IMR-90 (cell line): ENCODE measurements at regions not wholly inside any gene's neighbourhood (a gene's known extent, or its start where the extent isn't known, plus 50 kb on each side); places are given as distances from the start of the nearest gene placed in this dataset.

Source experiments
- ATAC-seq: fragments of 200-7000 bp; cut with Tn5 transposase; 2 replicates; pipeline ENCODE4 v1.9.1; 2020; ENCODE audit warnings: low read depth, mild to moderate bottlenecking, moderate library complexity
- BruUV-seq: library from RNA; stranded (reverse); fragments of 400-500 nt; replicated peaks from 2 replicates; lab custom pipeline; 2021; lab: Mats Ljungman, UMichigan
- CTCF ChIA-PET: fragments of 300-600 bp; formaldehyde crosslinking; extraction: SDS; loops from one replicate; lab custom pipeline; 2021; ENCODE audit warnings: antibody characterized with exemption; lab: Yijun Ruan, JAX
- POLR2A ChIA-PET: fragments of 300-600 bp; sonication (Branson Sonifier 250); formaldehyde crosslinking; loops from one replicate; lab custom pipeline; 2022; ENCODE audit warnings: antibody characterized with exemption; ENCODE audit not compliant: unreplicated experiment; lab: Charles Lee
- DNase-seq: peaks from one replicate; pipeline ENCODE4 v3.0.0; 2013
- H2AFZ ChIP-seq: replicated peaks from 2 replicates; pipeline ENCODE3; 2013; ENCODE audit warnings: low read length, mild to moderate bottlenecking; ENCODE audit not compliant: poor library complexity
- H2AK5ac ChIP-seq: 2 replicates; pipeline ENCODE4 v1.6.1; 2013; ENCODE audit warnings: low read depth, low read length, inconsistent platforms
- H2AK9ac ChIP-seq: replicated peaks from 2 replicates; pipeline ENCODE3; 2013; ENCODE audit warnings: mild to moderate bottlenecking, low read depth, low read length, moderate library complexity; ENCODE audit not compliant: poor library complexity
- H2BK120ac ChIP-seq: 2 replicates; pipeline ENCODE4 v1.6.1; 2013; ENCODE audit warnings: low read depth, low read length, inconsistent platforms
- H2BK15ac ChIP-seq: 3 replicates; pipeline ENCODE4 v1.6.1; 2013; ENCODE audit warnings: low read depth, low read length, inconsistent platforms
- H2BK20ac ChIP-seq: 2 replicates; pipeline ENCODE4 v1.6.1; 2013; ENCODE audit warnings: low read depth, mild to moderate bottlenecking, inconsistent platforms, low read length, moderate library complexity
- H2BK5ac ChIP-seq: 2 replicates; pipeline ENCODE4 v1.6.1; 2013; ENCODE audit warnings: mild to moderate bottlenecking, low read depth, low read length, inconsistent platforms; ENCODE audit not compliant: poor library complexity, severe bottlenecking
- H3K14ac ChIP-seq: replicated peaks from 2 replicates; pipeline ENCODE4 v1.6.1; 2013; ENCODE audit warnings: low read depth, low read length, inconsistent platforms
- H3K18ac ChIP-seq: 2 replicates; pipeline ENCODE4 v1.6.1; 2013; ENCODE audit warnings: low read depth, low read length, control low read depth
- H3K23ac ChIP-seq: 2 replicates; pipeline ENCODE4 v1.6.1; 2013; ENCODE audit warnings: low read depth, low read length, inconsistent platforms
- H3K27ac ChIP-seq: 2 replicates; pipeline ENCODE4 v1.5.1; 2013; ENCODE audit warnings: mild to moderate bottlenecking, control low read depth, low read length; ENCODE audit not compliant: insufficient read depth
- H3K27me3 ChIP-seq: 2 replicates; pipeline ENCODE4 v1.6.1; 2013; ENCODE audit warnings: low read length; ENCODE audit not compliant: control insufficient read depth, insufficient read depth
- H3K36me3 ChIP-seq: 2 replicates; pipeline ENCODE4 v1.6.1; 2013; ENCODE audit warnings: low read length, mixed read lengths; ENCODE audit not compliant: control insufficient read depth, insufficient read depth
- H3K4ac ChIP-seq: 2 replicates; pipeline ENCODE4 v1.6.1; 2013; ENCODE audit warnings: low read depth, low read length, inconsistent platforms
- H3K4me1 ChIP-seq: 2 replicates; pipeline ENCODE4 v1.6.1; 2013; ENCODE audit warnings: low read length, mixed read lengths; ENCODE audit not compliant: control insufficient read depth, insufficient read depth
- H3K4me2 ChIP-seq: 2 replicates; pipeline ENCODE4 v1.6.1; 2013; ENCODE audit warnings: low read depth, mild to moderate bottlenecking, control low read depth, low read length, moderate library complexity
- H3K4me3 ChIP-seq: 2 replicates; pipeline ENCODE4 v1.5.1; 2013; ENCODE audit warnings: low read depth, mild to moderate bottlenecking, control low read depth, low read length, moderate library complexity; ENCODE audit not compliant: insufficient read depth
- H3K56ac ChIP-seq: 2 replicates; pipeline ENCODE4 v1.6.1; 2013; ENCODE audit warnings: low read length, inconsistent platforms; ENCODE audit not compliant: insufficient read depth; ENCODE audit errors: extremely low read depth
- H3K79me1 ChIP-seq, 2 experiments: 2 replicates each; pipeline ENCODE4 v1.6.1; 2013; ENCODE audit warnings: low read length in 2 of 2, inconsistent platforms in 1 of 2, low read depth in 1 of 2
- H3K9ac ChIP-seq: 2 replicates; pipeline ENCODE4 v1.6.1; 2013; ENCODE audit warnings: low read depth, low read length, control low read depth
- H3K9me1 ChIP-seq: 2 replicates; pipeline ENCODE4 v1.6.1; 2013; ENCODE audit warnings: low read length, inconsistent platforms; ENCODE audit not compliant: insufficient read depth
- H3K9me3 ChIP-seq: 2 replicates; pipeline ENCODE4 v1.6.1; 2013; ENCODE audit warnings: low read length; ENCODE audit not compliant: control insufficient read depth, insufficient read depth
- H4K20me1 ChIP-seq: 2 replicates; pipeline ENCODE4 v1.6.1; 2013; ENCODE audit warnings: low read length, inconsistent platforms; ENCODE audit not compliant: insufficient read depth
- H4K5ac ChIP-seq: 2 replicates; pipeline ENCODE4 v1.6.1; 2013; ENCODE audit warnings: mild to moderate bottlenecking, low read depth, low read length, control low read depth
- H4K8ac ChIP-seq, 2 experiments: 2 replicates each; pipeline ENCODE4 v1.6.1; 2013; ENCODE audit warnings: low read depth in 2 of 2, low read length in 2 of 2, control low read depth in 1 of 2, inconsistent platforms in 1 of 2
- H4K91ac ChIP-seq: 2 replicates; pipeline ENCODE4 v1.6.1; 2013; ENCODE audit warnings: low read depth, low read length, inconsistent platforms; ENCODE audit not compliant: insufficient read depth
- BHLHE40 ChIP-seq: fragments of 150-350 bp; IDR thresholded peaks from 2 replicates; pipeline ENCODE4 v1.6.1; 2016; ENCODE audit warnings: mild to moderate bottlenecking, low read depth, low read length
- CEBPB ChIP-seq: IDR thresholded peaks from 2 replicates; pipeline ENCODE4 v1.6.1; 2012; ENCODE audit warnings: low read depth, low read length, improper control_type of control experiment
- CHD1 ChIP-seq: IDR thresholded peaks from 2 replicates; pipeline ENCODE4 v1.6.1; 2012; ENCODE audit warnings: low read depth, low read length, improper control_type of control experiment
- FOS ChIP-seq: fragments of 150-350 bp; IDR thresholded peaks from 2 replicates; pipeline ENCODE4 v1.6.1; 2016; ENCODE audit warnings: low read depth, low read length
- MAFK ChIP-seq: IDR thresholded peaks from 2 replicates; pipeline ENCODE4 v1.6.1; 2012; ENCODE audit warnings: low read depth, low read length, improper control_type of control experiment
- MAZ ChIP-seq: IDR thresholded peaks from 2 replicates; pipeline ENCODE4 v1.6.1; 2012; ENCODE audit warnings: low read depth, mild to moderate bottlenecking, low read length, improper control_type of control experiment, moderate library complexity, borderline replicate concordance
- MXI1 ChIP-seq: IDR thresholded peaks from 2 replicates; pipeline ENCODE4 v1.6.1; 2012; ENCODE audit warnings: low read depth, mild to moderate bottlenecking, low read length, moderate library complexity, borderline replicate concordance
- NFE2L2 ChIP-seq: fragments of 150-350 bp; IDR thresholded peaks from 2 replicates; pipeline ENCODE4 v1.6.1; 2016; ENCODE audit warnings: low read depth, mild to moderate bottlenecking, low read length
- POLR2A ChIP-seq: IDR thresholded peaks from 2 replicates; pipeline ENCODE4 v1.6.1; 2012; ENCODE audit warnings: mild to moderate bottlenecking, low read depth, low read length
- RCOR1 ChIP-seq: IDR thresholded peaks from 2 replicates; pipeline ENCODE4 v1.6.1; 2012; ENCODE audit warnings: mild to moderate bottlenecking, low read length, improper control_type of control experiment; ENCODE audit not compliant: insufficient replicate concordance
- RFX5 ChIP-seq: IDR thresholded peaks from 2 replicates; pipeline ENCODE4 v1.8.0; 2012; ENCODE audit warnings: low read depth, mild to moderate bottlenecking, low read length, moderate library complexity
- SMC3 ChIP-seq: fragments of 150-350 bp; IDR thresholded peaks from 2 replicates; pipeline ENCODE4 v1.6.1; 2016; ENCODE audit warnings: low read depth, mild to moderate bottlenecking, antibody characterized with exemption, low read length, moderate library complexity
- whole genome bisulfite sequencing, 2 experiments: methylation state at CpG; one replicate each; pipeline versions ENCODE4 v1.1.5 to v1.1.7; 2013; ENCODE audit warnings: missing lambda C conversion rate in 2 of 2; ENCODE audit not compliant: insufficient read length in 1 of 2; ENCODE audit errors: extremely low coverage in 2 of 2; 5-methylcytosine and 5-hydroxymethylcytosine counted together
- dilution Hi-C: fragments of 300-500 bp; cut with HindIII; formaldehyde crosslinking; loops from one replicate; pipeline ENCODE4 v1.14.3; 2018; ENCODE audit warnings: low sequenced_read_pairs; ENCODE audit not compliant: unreplicated experiment
- in situ Hi-C: fragments of 300-500 bp; cut with MboI; formaldehyde crosslinking; loops from 3 replicates; pipeline ENCODE4 v1.14.3; 2019; ENCODE audit warnings: low sequenced_read_pairs, inconsistent platforms, mixed read lengths
- intact Hi-C: fragments of 100-400 bp; cut with micrococcal nuclease; formaldehyde crosslinking; loops from 2 replicates; pipeline ENCODE4 v1.10.0; 2022
- TF ChIP-seq, protein P1 (sequence below): fragments of 150-350 bp; IDR thresholded peaks from 2 replicates; pipeline ENCODE4 v1.6.1; 2016; ENCODE audit warnings: low read depth, mild to moderate bottlenecking, low read length, moderate library complexity, borderline replicate concordance
- TF ChIP-seq, protein P2 (sequence below): conservative IDR thresholded peaks from 2 replicates; pipeline ENCODE4 v1.5.1; 2012; ENCODE audit warnings: mild to moderate bottlenecking, low read depth, low read length, improper control_type of control experiment

- Histone ChIP-seq H3K9me1 (no peaks in the 10 kb centered on the region), H3K14ac (no peak overlapping the region), H3K4me3 (no peak overlapping the region), H4K8ac (no peak overlapping the region), H3K9me3 (no peaks in the 10 kb centered on the region), H3K56ac (no peak overlapping the region), H2BK15ac (no peak overlapping the region), H3K18ac (no peak overlapping the region), H3K4me1 (no peaks in the 10 kb centered on the region), H2AK5ac (no peak overlapping the region), H3K4ac (no peak overlapping the region), H2AFZ (no peak overlapping the region), H3K27me3 (peaks cover 17% of the 10 kb centered on the region), H2AK9ac (no peak overlapping the region), H3K79me1 (no peaks in the 10 kb centered on the region), H2BK5ac (no peak overlapping the region), H3K9ac (no peak overlapping the region), H4K5ac (no peak overlapping the region), H4K20me1 (no peaks in the 10 kb centered on the region), H4K91ac (no peak overlapping the region), H2BK20ac (no peak overlapping the region), H3K23ac (no peak overlapping the region), H2BK120ac (no peak overlapping the region), H3K27ac (no peak overlapping the region), H3K36me3 (no peaks in the 10 kb centered on the region), H3K4me2 (no peak overlapping the region)
- CTCF ChIA-PET, result no interaction called here
- DNase-seq (no peak), ATAC-seq (no peak)
- in situ Hi-C loops (no loop called here), intact Hi-C loops (no loop called here), dilution Hi-C loops (no loop called here)
- WGBS, 2 experiments, result 60% methylated on average over 1 of the region's 10 CpGs; no CpG with 5 or more reads in 1 of the 2 experiments
- no TSS peak for BruUV-seq
- POLR2A ChIA-PET, result no interaction called here
- no peak for TF ChIP-seq POLR2A
- TF ChIP-seq, protein P1, sequence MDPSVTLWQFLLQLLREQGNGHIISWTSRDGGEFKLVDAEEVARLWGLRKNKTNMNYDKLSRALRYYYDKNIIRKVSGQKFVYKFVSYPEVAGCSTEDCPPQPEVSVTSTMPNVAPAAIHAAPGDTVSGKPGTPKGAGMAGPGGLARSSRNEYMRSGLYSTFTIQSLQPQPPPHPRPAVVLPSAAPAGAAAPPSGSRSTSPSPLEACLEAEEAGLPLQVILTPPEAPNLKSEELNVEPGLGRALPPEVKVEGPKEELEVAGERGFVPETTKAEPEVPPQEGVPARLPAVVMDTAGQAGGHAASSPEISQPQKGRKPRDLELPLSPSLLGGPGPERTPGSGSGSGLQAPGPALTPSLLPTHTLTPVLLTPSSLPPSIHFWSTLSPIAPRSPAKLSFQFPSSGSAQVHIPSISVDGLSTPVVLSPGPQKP, result no peak
- no peak for TF ChIP-seq NFE2L2
- TF ChIP-seq MAFK, result no peak
- no peak for TF ChIP-seq CHD1
- TF ChIP-seq CEBPB, result no peak
- no peak for TF ChIP-seq MAZ
- TF ChIP-seq MXI1, result no peak
- no peak for TF ChIP-seq BHLHE40
- no peak for TF ChIP-seq SMC3
- no peak for TF ChIP-seq RCOR1
- TF ChIP-seq, protein P2, sequence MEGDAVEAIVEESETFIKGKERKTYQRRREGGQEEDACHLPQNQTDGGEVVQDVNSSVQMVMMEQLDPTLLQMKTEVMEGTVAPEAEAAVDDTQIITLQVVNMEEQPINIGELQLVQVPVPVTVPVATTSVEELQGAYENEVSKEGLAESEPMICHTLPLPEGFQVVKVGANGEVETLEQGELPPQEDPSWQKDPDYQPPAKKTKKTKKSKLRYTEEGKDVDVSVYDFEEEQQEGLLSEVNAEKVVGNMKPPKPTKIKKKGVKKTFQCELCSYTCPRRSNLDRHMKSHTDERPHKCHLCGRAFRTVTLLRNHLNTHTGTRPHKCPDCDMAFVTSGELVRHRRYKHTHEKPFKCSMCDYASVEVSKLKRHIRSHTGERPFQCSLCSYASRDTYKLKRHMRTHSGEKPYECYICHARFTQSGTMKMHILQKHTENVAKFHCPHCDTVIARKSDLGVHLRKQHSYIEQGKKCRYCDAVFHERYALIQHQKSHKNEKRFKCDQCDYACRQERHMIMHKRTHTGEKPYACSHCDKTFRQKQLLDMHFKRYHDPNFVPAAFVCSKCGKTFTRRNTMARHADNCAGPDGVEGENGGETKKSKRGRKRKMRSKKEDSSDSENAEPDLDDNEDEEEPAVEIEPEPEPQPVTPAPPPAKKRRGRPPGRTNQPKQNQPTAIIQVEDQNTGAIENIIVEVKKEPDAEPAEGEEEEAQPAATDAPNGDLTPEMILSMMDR, result no peak
- no peak for TF ChIP-seq FOS
- TF ChIP-seq RFX5, result no peak
These were observed 121.6 kb downstream of the SPP2 start for GRCh38 chr2:234172066-234172465.
